Neural progenitor cell (in vitro differentiated cells): ENCODE measurements at regions not wholly inside any gene's neighbourhood (a gene's known extent, or its start where the extent isn't known, plus 50 kb on each side); places are given as distances from the start of the nearest gene placed in this dataset.

Experiments used
- CTCF ChIP-seq: fragments of 200-600 bp; sonication (generic); IDR thresholded peaks from 2 replicates; pipeline ENCODE4 v1.5.1; 2017; ENCODE audit warnings: antibody characterized with exemption, mild to moderate bottlenecking
- EZH2phosphoT487 ChIP-seq: fragments of 200-600 bp; sonication (generic); IDR thresholded peaks from 2 replicates; pipeline ENCODE4 v1.6.1; 2017; ENCODE audit warnings: antibody characterized with exemption

GRCh38 chr2:51220606-51221005 is 188.7 kb upstream of the NRXN1 start:
- TF ChIP-seq CTCF = no peak
- TF ChIP-seq EZH2phosphoT487 = no peak
